Neural progenitor cell (in vitro differentiated cells): ENCODE measurements at regions not wholly inside any gene's neighbourhood (a gene's known extent, or its start where the extent isn't known, plus 50 kb on each side); places are given as distances from the start of the nearest gene placed in this dataset.

Experiments used
- EZH2 ChIP-seq: fragments of 200-600 bp; sonication (generic); IDR thresholded peaks from 2 replicates; pipeline ENCODE4 v1.6.1; 2017; ENCODE audit warnings: antibody characterized with exemption, mild to moderate bottlenecking, moderate library complexity
- EZH2phosphoT487 ChIP-seq: fragments of 200-600 bp; sonication (generic); IDR thresholded peaks from 2 replicates; pipeline ENCODE4 v1.6.1; 2017; ENCODE audit warnings: antibody characterized with exemption
- TF ChIP-seq, protein P1 (sequence below): fragments of 200-600 bp; sonication (generic); IDR thresholded peaks from 2 replicates; pipeline ENCODE4 v1.5.1; 2017; ENCODE audit warnings: antibody characterized with exemption, mild to moderate bottlenecking

DNA sequence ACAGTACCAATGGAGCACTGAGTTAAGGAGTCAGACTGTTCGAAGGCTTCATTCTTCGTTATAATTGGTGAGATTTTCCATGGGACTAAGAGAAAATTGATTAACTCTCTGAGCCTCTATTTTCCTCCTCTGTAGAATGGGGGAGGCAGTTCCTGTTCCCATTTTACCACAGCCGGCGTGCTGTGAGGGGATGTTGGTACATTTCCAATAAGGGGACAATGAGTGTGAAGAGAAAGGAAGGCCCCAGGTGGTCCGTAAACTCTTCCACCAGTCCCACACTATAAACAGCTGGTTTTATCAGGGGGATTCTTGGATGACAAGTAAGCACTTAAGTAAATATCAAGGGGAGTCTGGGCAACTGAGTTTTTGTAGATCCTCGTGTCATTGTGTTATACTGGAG is 109.9 kb downstream of the DAD1 start:
- TF ChIP-seq, protein P1, sequence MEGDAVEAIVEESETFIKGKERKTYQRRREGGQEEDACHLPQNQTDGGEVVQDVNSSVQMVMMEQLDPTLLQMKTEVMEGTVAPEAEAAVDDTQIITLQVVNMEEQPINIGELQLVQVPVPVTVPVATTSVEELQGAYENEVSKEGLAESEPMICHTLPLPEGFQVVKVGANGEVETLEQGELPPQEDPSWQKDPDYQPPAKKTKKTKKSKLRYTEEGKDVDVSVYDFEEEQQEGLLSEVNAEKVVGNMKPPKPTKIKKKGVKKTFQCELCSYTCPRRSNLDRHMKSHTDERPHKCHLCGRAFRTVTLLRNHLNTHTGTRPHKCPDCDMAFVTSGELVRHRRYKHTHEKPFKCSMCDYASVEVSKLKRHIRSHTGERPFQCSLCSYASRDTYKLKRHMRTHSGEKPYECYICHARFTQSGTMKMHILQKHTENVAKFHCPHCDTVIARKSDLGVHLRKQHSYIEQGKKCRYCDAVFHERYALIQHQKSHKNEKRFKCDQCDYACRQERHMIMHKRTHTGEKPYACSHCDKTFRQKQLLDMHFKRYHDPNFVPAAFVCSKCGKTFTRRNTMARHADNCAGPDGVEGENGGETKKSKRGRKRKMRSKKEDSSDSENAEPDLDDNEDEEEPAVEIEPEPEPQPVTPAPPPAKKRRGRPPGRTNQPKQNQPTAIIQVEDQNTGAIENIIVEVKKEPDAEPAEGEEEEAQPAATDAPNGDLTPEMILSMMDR, result no peak
- no peak for TF ChIP-seq EZH2
- TF ChIP-seq EZH2phosphoT487, result no peak
